ENCODE measurements at regions not wholly inside any gene's neighbourhood (a gene's known extent, or its start where the extent isn't known, plus 50 kb on each side); places are given as distances from the start of the nearest gene placed in this dataset.

GRCh38 chr11:130587658-130588057 lies 139.2 kb downstream of the ADAMTS15 start:
- DNase-seq, result no peak

DNA sequence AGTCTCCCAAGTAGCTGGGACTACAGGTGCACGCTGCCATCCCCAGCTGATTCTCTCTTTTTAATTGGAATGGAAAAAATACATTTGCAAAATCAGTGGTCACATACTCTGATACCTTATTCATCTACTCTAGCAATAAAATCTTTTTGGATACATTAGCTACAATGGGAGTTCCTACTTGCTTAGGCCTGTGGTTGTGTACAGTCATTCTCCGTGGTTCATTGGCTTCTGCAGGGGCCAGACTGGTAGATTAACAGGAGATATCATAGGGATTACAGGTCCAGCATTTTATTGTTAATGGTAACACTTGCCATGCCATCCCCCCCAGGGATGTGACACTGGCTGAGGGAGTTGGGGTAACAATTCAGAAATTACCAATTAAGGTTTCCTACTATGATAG lies 140.0 kb downstream of the ADAMTS15 start:
- DNase-seq, result no peak

DNA sequence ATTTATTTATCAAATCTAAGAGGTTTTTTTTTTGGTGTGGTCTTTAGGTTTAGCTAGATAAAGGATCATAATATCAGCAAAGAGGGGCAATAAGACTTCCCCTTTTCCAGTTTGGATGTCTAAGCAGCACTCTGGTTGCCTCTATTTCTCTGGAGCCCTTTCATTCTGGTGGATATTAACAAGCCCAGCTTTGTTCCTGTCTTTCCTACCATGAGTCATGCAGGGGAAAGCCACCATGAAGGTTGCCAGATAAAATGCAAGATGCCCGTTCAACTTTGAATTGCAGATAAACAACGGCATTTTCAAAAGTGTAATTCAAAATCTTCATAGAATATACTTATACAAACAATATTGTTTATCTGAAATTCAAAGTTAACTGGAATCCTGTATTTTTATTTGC lies 143.6 kb downstream of the ADAMTS15 start:
- no peak for DNase-seq

DNA sequence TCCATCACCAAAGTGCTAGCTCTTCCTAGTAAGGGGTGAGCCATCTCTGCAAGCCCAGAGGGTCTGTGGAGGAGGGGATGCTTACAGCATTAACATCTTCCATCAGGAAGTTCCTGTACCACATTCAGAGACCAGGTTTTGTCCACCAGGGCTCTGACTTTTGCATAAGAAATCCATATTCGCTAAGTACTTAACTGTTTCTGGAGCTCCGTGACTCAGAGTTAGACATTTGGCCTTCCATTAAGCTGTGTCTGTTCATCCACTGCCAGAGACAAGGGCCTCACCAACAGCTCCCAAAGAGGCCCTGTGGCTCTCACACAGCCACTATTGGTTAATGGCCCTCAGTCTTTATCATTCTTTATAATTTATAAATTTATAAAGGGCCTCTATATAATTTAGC lies 144.6 kb downstream of the ADAMTS15 start:
- no peak for DNase-seq

DNA sequence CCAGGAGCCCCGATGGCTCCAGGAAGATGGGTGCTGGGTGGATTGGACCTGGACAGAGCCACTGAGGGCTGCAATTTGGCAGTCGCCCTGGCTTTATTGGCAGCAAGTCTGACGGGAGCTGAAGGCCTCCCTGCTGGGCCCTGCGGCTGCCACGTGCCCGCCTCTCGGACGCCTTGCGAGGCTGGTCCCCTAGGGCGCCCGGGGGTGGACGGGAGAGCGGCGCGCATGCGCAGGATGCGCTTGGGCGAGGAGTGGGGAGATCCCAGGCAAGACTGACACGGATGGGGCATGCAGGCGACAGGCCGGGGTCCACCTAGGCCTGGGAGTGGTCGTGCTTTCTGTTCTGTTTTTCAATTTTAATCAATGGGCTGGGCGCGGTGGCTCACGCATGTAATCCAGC lies 150.0 kb downstream of the ADAMTS15 start:
- DNase-seq, result no peak

- no peak for DNase-seq
Measured at GRCh38 chr11:130599073-130599654, 150.7 kb downstream of the ADAMTS15 start.

GRCh38 chr11:130600139-130600538 lies 151.7 kb downstream of the ADAMTS15 start:
- DNase-seq, result no peak

DNA sequence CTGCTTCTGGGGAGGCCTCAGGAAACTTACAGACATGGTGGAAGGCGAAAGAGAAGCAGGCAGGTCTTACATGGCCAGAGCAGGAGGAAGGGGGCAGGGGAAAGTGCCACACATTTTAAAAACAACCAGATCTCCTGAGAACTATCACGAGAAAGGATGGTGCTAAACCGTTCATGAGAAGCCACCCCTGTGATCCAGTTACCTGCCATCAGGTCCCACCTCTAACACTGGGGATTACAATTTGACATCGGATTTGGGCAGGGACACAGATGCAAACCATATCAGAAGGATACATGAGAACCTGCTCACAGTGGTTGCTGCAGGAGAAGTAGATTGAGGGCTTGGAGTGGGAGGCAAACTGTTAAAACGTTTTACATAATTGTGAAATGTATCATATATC lies 152.2 kb downstream of the ADAMTS15 start:
- DNase-seq, result no peak

GRCh38 chr11:130601141-130601540 lies 152.7 kb downstream of the ADAMTS15 start:
- DNase-seq, result no peak

GRCh38 chr11:130601764-130602460 lies 153.5 kb downstream of the ADAMTS15 start:
- DNase-seq, result no peak

GRCh38 chr11:130602641-130603334 lies 154.3 kb downstream of the ADAMTS15 start:
- DNase-seq, result no peak

DNA sequence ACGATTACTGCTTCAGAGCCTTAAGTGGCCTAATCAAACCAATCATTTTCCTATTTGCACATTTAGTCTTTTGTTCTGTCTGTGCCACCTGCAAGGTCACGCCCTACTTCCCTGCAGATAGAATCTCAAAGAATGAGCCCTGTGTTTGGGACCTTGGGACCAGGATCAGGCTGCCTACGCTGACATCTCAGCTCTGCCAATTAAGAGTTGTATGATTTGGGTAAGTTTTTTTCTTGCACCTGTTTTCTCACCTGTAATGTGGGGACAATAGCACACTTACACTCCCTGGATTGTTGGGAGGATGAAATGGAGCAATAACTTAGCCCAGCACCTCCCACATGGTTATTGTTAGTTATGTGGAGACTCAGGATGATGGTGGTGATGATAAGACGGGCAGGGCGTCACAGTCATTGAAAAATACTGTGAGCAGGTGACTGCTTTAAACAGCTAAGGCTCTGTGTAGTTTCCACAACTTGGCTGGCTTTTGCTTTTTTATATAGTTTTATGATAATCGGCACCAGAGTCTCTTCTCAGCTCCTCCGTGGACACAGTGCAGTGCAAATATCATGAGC lies 155.0 kb downstream of the ADAMTS15 start:
- DNase-seq, result no peak

- no peak for DNase-seq
Measured at GRCh38 chr11:130604606-130605005, 156.2 kb downstream of the ADAMTS15 start.

GRCh38 chr11:130606178-130606577 lies 157.7 kb downstream of the ADAMTS15 start:
- no peak for DNase-seq

- no peak for DNase-seq
Measured at GRCh38 chr11:130606781-130607511, 158.5 kb downstream of the ADAMTS15 start.

DNA sequence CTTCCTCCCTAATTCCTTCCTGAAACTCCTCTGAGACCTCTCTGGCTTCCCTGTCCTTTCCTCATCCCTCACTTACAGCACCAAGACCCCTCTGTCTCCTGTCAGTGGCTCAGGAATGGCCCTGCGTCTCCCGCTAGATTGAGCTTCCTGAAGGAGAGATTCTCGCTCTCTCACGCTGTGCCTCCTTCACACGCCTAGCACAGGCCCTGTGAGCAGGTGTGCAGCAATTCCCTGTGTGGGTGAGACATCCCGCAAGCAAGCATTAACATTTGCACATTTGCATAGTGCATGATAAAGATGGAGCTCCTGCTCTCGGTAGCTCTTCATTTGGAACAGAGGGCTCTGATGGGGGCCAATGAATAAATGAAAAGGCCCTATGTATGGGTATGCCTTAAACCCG lies 159.8 kb downstream of the ADAMTS15 start:
- no peak for DNase-seq

DNA sequence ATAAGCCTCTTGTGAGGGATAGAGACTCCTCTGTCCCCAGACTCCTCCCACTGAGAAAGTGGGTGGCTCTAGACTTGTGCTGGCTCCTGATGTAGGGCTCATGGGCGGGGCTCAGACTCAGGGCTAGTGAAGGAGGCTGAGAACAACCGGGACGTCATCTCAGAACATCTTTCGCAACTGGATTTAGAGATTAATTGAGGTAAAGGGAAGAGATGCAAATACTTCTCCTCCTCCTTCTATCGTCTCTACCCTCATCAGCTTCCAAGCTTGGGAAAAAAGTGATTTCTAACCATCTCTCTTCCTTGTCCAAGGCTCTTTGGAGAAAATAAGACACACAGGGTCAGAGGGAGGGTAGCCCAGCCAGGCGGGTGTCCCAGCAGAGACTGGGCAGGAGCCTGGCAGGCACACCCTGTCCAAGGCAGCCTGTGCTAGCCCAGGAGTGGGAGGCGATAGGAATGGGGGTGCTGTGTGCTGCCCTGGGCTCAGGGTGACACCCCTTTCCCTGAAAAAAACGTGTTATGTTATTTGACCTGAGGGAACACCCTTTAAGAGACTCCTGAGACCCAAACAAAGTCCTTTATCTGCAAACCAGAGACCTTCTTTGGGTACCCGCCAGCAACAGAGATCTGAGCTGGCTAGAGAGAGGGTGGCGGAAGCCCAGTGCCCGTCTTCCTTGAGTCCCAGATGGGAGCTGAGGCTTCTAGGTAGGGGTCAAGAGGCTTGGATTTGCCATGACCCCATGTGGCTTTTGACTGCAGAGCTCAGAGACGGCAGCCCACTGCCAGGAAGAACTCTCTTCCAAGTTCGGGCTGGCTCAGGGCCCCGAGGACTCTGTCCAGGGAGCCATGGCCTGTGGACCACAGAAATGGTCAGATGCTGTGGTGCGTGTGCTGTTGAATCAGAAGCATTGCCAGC lies 160.9 kb downstream of the ADAMTS15 start:
- no peak for DNase-seq

GRCh38 chr11:130611791-130612251 lies 163.4 kb downstream of the ADAMTS15 start:
- DNase-seq, result no peak

DNA sequence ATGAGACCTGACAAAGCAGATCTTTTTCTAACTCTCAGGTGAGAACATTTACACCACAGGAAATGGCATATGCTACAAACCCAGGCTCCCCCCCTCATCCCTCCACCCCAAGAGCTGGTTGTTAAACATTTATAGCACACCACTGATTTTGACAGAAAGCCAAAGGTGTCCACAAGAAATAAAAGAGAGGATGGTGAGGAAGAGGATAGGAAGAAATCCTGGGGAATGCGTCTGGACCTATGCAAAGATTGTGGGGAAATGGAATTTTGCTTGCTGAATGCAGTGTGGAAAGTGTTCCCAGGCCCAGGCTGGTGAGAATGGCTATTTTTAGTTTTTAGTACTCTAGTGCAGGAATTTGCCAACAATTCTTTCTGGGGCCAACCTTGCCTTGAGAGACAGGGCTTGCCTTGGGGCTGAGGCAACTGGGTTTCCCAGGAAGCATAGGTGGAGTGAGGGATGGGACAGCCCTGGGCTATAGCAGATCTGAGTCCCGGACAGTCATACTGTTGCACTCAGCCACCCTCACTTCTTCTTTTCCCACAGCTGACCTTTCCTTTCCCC lies 163.9 kb downstream of the ADAMTS15 start:
- DNase-seq, result no peak

- DNase-seq, result no peak
Measured at GRCh38 chr11:130613396-130613795, 165.0 kb downstream of the ADAMTS15 start.

DNA sequence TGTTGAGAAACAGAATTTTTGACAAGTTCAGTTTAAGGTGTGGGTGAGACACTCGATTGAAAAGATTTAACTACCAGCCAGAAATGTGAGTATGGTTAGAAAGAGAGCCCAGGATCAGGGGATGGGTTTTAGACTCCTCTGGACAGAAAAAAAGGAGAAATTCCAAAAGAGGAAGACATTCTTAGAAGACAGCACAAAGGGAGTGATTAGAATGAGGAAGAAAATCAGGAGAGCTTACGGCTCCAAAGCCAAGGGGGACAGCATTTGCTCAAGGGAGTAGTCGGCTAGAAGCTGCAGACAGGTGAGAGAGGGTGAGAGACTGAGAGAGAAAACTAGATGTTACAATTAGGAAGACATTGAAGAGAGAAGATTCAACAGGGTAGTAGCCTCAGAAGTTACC lies 166.1 kb downstream of the ADAMTS15 start:
- DNase-seq, result no peak

DNA sequence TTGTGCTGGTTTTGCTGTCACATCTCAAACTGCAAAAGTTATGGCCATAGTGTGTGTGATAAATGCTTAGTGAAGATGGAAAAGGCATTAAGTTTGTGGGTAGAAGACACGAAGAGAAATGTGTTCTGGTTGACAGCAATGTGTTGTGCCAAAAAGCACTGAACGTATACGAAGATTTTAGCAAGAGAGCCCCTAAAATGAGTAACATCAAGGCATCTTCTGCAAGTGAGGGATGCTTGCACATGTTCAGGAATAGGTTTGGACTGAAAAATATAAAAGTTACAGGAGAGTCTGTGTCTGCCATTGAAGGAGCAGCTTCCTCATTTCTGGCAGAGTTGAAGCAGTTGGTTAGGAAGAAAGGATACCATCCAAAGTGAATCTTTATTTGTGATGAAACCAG lies 167.1 kb downstream of the ADAMTS15 start:
- DNase-seq, result no peak
